Stimulated activated CD4-positive, alpha-beta T cell treated with anti-CD3 and anti-CD28 coated beads, Interleukin-1b, Interleukin-23, amount 100 ng/mL, for 4 hours (primary cell): ENCODE measurements at regions not wholly inside any gene's neighbourhood (a gene's known extent, or its start where the extent isn't known, plus 50 kb on each side); places are given as distances from the start of the nearest gene placed in this dataset.
A peak's percentile ranks its signal among the peaks of the same experiment; 100 is the strongest.
"Not testable (repeated sequence)": the region's sequence is repeated elsewhere in the genome, so short reads cannot be mapped to it uniquely, and the experiment has no call there.

ENCODE experiments used
- DNase-seq, 2 donors: peaks; one replicate each; pipeline ENCODE4 v3.0.0-alpha.2; 2020; ENCODE audit warnings: low read depth in 2 of 2

- DNase-seq = not testable (repeated sequence)
Observed at GRCh38 chr1:148386031-148386398, 97.1 kb downstream of the PPIAL4G start.

GRCh38 chr1:148385371-148386030, 97.6 kb downstream of the PPIAL4G start:
- no peak for DNase-seq

GRCh38 chr1:148383966-148384365, 99.1 kb downstream of the PPIAL4G start:
- no peak for DNase-seq

GRCh38 chr1:148379697-148380096, 103.4 kb downstream of the PPIAL4G start:
- no peak for DNase-seq

- no peak for DNase-seq
Observed at GRCh38 chr1:148379170-148379500, 104.0 kb downstream of the PPIAL4G start.

GRCh38 chr1:148377992-148378391, 105.1 kb downstream of the PPIAL4G start:
- not testable (repeated sequence) for DNase-seq

- not testable (repeated sequence) for DNase-seq
Observed at GRCh38 chr1:148377045-148377444, 106.1 kb downstream of the PPIAL4G start.

- no peak for DNase-seq
Observed at GRCh38 chr1:148374101-148374500, 109.0 kb downstream of the PPIAL4G start.

- no peak for DNase-seq
Observed at GRCh38 chr1:148373192-148373925, 109.7 kb downstream of the PPIAL4G start.

GRCh38 chr1:148372731-148373130, 110.4 kb downstream of the PPIAL4G start:
- peak in 1 of 2 donors; percentile 32 for DNase-seq

GRCh38 chr1:148372051-148372726, 110.9 kb downstream of the PPIAL4G start:
- DNase-seq = not testable (repeated sequence)

- peak; percentile 32 to 58 for DNase-seq
Observed at GRCh38 chr1:148371551-148371994, 111.5 kb downstream of the PPIAL4G start.

- not testable (repeated sequence) for DNase-seq
Observed at GRCh38 chr1:148370661-148371060, 112.4 kb downstream of the PPIAL4G start.

- DNase-seq = no peak
Observed at GRCh38 chr1:148367596-148367995, 115.5 kb downstream of the PPIAL4G start.

- not testable (repeated sequence) for DNase-seq
Observed at GRCh38 chr1:148366136-148366753, 116.9 kb downstream of the PPIAL4G start.

- DNase-seq = not testable (repeated sequence)
Observed at GRCh38 chr1:148365151-148365550, 118.0 kb downstream of the PPIAL4G start.

- not testable (repeated sequence) for DNase-seq
Observed at GRCh38 chr1:148363979-148364378, 119.1 kb downstream of the PPIAL4G start.

- DNase-seq = no peak
Observed at GRCh38 chr1:148363439-148363810, 119.7 kb downstream of the PPIAL4G start.

GRCh38 chr1:148362626-148363438, 120.3 kb downstream of the PPIAL4G start:
- peak in 1 of 2 donors; percentile 36 for DNase-seq

- no peak for DNase-seq
Observed at GRCh38 chr1:148362216-148362611, 120.9 kb downstream of the PPIAL4G start.

- peak in 1 of 2 donors; percentile 39 for DNase-seq
Observed at GRCh38 chr1:148361427-148362215, 121.5 kb downstream of the PPIAL4G start.
